ENCODE measurements at regions not wholly inside any gene's neighbourhood (a gene's known extent, or its start where the extent isn't known, plus 50 kb on each side); places are given as distances from the start of the nearest gene placed in this dataset.

DNA sequence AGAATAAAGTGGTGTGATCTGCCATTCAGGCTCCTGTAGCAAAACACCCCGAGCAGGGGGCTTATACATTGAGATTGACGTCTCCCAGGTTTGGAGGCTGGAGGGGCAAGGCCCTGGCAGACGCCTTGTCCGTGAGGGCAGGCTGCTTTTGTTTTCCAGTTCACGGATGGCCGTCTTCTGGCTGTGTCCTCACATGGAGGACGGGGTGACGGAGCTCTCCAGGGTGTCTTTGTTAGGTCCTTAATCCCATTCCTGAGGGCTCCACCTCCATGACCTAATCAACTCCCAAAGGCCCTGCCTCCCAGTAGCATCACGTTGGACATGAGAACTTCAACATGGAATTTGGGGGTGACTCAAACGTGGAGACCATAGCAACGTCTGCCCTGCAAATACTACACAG lies 147.7 kb downstream of the KIF26A start:
- no peak for ATAC-seq (ENCODE audit: insufficient read depth, low read depth)
- H2AFZ ChIP-seq (ENCODE audit: low read depth, low read length) = no peak overlapping the region
- DNase-seq = no peak
- H3K4me1 ChIP-seq (ENCODE audit: insufficient read depth, low read length) = no peaks in the 10 kb centered on the region
- H3K27ac ChIP-seq (ENCODE audit: low read length) = no peak overlapping the region
- H3K4me3 ChIP-seq (ENCODE audit: low read depth in 1 of 2, low read length in 2 of 2) = no peak overlapping the region
- H3K79me2 ChIP-seq (ENCODE audit: insufficient read depth, low read length) = no peaks in the 10 kb centered on the region
- H3K4me2 ChIP-seq (ENCODE audit: insufficient read depth, low read length) = no peak overlapping the region
- peaks cover 9% of the 10 kb centered on the region for H3K9me3 ChIP-seq (ENCODE audit: insufficient read depth, low read length, severe bottlenecking)
- H3K9ac ChIP-seq (ENCODE audit: low read depth, low read length) = no peak overlapping the region
- TF ChIP-seq EZH2 (IDR thresholded peaks at IDR 0.05; ENCODE audit: borderline replicate concordance, low read depth, low read length, severe bottlenecking) = no peak
- TF ChIP-seq, protein P1, sequence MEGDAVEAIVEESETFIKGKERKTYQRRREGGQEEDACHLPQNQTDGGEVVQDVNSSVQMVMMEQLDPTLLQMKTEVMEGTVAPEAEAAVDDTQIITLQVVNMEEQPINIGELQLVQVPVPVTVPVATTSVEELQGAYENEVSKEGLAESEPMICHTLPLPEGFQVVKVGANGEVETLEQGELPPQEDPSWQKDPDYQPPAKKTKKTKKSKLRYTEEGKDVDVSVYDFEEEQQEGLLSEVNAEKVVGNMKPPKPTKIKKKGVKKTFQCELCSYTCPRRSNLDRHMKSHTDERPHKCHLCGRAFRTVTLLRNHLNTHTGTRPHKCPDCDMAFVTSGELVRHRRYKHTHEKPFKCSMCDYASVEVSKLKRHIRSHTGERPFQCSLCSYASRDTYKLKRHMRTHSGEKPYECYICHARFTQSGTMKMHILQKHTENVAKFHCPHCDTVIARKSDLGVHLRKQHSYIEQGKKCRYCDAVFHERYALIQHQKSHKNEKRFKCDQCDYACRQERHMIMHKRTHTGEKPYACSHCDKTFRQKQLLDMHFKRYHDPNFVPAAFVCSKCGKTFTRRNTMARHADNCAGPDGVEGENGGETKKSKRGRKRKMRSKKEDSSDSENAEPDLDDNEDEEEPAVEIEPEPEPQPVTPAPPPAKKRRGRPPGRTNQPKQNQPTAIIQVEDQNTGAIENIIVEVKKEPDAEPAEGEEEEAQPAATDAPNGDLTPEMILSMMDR (IDR thresholded peaks at IDR 0.05; ENCODE audit: borderline replicate concordance, extremely low read depth, low read length, poor library complexity, severe bottlenecking) = no peak
- no peaks in the 10 kb centered on the region for H4K20me1 ChIP-seq (ENCODE audit: insufficient read depth, low read length)
- no peaks in the 10 kb centered on the region for H3K27me3 ChIP-seq (ENCODE audit: insufficient read depth, low read length, poor library complexity)
- H3K36me3 ChIP-seq (ENCODE audit: insufficient read depth, low read length) = no peaks in the 10 kb centered on the region

DNA sequence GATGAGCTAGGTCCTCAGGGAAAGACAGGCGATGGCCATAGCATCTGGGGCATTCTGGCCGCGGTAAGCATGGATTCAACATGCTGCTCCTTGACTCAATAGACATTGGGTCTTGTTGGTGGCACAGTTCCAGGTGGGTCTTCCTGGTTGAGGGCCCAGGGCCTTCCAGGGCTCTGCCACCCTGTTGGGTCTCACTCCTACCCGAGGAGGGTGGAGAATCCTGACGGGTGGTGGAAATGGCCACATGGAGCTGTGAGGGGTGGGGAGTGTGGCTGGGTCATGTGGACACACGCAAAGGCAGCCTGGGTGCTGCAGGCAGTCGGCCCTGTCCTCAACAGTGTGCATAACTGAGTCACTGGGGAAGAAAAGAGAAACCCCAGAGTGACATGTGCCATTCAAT lies 148.1 kb downstream of the KIF26A start:
- Histone ChIP-seq H3K4me2 (ENCODE audit: insufficient read depth, low read length) (no peak overlapping the region), H3K9me3 (ENCODE audit: insufficient read depth, low read length, severe bottlenecking) (peaks cover 9% of the 10 kb centered on the region), H3K79me2 (ENCODE audit: insufficient read depth, low read length) (no peaks in the 10 kb centered on the region), H3K9ac (ENCODE audit: low read depth, low read length) (no peak overlapping the region), H3K4me3 (ENCODE audit: low read depth in 1 of 2, low read length in 2 of 2) (no peak overlapping the region), H3K36me3 (ENCODE audit: insufficient read depth, low read length) (no peaks in the 10 kb centered on the region), H4K20me1 (ENCODE audit: insufficient read depth, low read length) (no peaks in the 10 kb centered on the region), H3K27me3 (ENCODE audit: insufficient read depth, low read length, poor library complexity) (no peaks in the 10 kb centered on the region), H3K27ac (ENCODE audit: low read length) (no peak overlapping the region), H2AFZ (ENCODE audit: low read depth, low read length) (no peak overlapping the region), H3K4me1 (ENCODE audit: insufficient read depth, low read length) (no peaks in the 10 kb centered on the region)
- ATAC-seq (ENCODE audit: insufficient read depth, low read depth) (no peak), DNase-seq (no peak)
- no peak for TF ChIP-seq EZH2 (IDR thresholded peaks at IDR 0.05; ENCODE audit: borderline replicate concordance, low read depth, low read length, severe bottlenecking)
- TF ChIP-seq, protein P1 (IDR thresholded peaks at IDR 0.05; ENCODE audit: borderline replicate concordance, extremely low read depth, low read length, poor library complexity, severe bottlenecking) = no peak

DNA sequence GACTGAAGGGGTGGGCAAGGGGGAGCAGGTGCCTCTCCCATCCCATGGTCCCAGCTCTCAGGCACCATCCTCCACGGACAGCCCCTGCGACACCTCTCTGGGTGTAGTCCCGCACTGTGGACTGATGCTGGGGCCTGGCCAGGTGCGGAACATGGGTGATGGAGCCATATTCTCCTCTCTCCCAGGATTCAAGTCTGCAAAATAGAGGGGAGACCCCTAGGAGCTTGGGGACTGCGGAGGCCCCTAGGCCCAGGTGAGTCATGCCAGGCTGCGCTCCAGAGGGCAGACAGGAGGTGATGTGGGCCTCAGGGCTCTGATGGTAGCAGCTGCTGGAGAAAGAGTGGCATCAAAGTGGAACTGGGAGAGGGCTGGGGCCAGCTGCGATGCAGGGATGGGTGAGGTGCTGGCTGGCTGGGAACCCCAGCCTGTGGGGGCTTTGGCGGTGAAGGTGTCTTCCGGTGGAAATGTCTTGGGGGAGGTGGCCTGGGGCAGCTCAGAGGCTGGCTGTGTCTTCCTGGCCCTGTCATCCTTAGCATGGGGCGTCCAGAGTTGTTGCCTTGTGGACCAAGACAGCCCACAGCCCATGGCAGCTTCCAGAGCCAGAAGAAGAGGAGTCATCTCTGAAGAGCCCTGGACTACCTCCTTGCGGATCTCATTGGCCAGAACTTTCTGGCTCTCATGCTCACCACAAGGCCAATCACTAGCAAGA lies 149.1 kb downstream of the KIF26A start:
- H3K9me3 ChIP-seq (ENCODE audit: insufficient read depth, low read length, severe bottlenecking) = peaks cover 9% of the 10 kb centered on the region
- no peak overlapping the region for H3K4me2 ChIP-seq (ENCODE audit: insufficient read depth, low read length)
- H3K27ac ChIP-seq (ENCODE audit: low read length) = no peak overlapping the region
- no peak overlapping the region for H3K4me3 ChIP-seq (ENCODE audit: low read depth in 1 of 2, low read length in 2 of 2)
- H4K20me1 ChIP-seq (ENCODE audit: insufficient read depth, low read length) = no peaks in the 10 kb centered on the region
- H3K9ac ChIP-seq (ENCODE audit: low read depth, low read length) = no peak overlapping the region
- no peaks in the 10 kb centered on the region for H3K4me1 ChIP-seq (ENCODE audit: insufficient read depth, low read length)
- DNase-seq (no peak), ATAC-seq (ENCODE audit: insufficient read depth, low read depth) (no peak)
- H3K27me3 ChIP-seq (ENCODE audit: insufficient read depth, low read length, poor library complexity) = no peaks in the 10 kb centered on the region
- TF ChIP-seq, protein P1 (IDR thresholded peaks at IDR 0.05; ENCODE audit: borderline replicate concordance, extremely low read depth, low read length, poor library complexity, severe bottlenecking) = no peak
- TF ChIP-seq EZH2 (IDR thresholded peaks at IDR 0.05; ENCODE audit: borderline replicate concordance, low read depth, low read length, severe bottlenecking) = no peak
- no peak overlapping the region for H2AFZ ChIP-seq (ENCODE audit: low read depth, low read length)
- H3K36me3 ChIP-seq (ENCODE audit: insufficient read depth, low read length) = no peaks in the 10 kb centered on the region
- H3K79me2 ChIP-seq (ENCODE audit: insufficient read depth, low read length) = no peaks in the 10 kb centered on the region
